DMS53 (cell line): ENCODE measurements at regions not wholly inside any gene's neighbourhood (a gene's known extent, or its start where the extent isn't known, plus 50 kb on each side); places are given as distances from the start of the nearest gene placed in this dataset.

ENCODE experiments used
- DNase-seq: peaks from one replicate; lab custom pipeline; 2025; lab: John Stamatoyannopoulos, UW

GRCh38 chr2:128554151-128554769, 235.6 kb upstream of the HS6ST1 start:
- no peak for DNase-seq

GRCh38 chr2:128555433-128555832, 236.8 kb upstream of the HS6ST1 start:
- no peak for DNase-seq

DNA sequence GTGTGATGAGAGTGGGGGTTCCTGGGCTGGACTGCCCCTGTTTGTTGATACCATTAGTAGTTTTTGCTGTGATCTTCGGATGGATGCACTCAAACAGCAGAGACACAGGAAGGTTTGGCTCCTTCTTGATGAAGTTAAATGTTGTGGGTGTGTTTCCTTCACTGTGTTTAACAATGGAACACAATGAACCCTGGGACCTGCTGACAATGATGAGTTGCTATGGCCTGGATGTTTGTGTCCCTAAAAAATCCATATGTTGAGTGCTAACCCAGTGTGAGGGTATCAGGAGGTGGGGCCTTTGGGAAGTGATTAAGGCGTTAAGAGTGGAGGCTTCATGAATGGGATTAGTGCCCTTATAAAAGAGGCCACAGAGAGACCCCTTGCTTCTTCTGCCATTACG, 237.4 kb upstream of the HS6ST1 start:
- DNase-seq = no peak

- DNase-seq = no peak
Measured at GRCh38 chr2:128556633-128557032, 238.0 kb upstream of the HS6ST1 start.

DNA sequence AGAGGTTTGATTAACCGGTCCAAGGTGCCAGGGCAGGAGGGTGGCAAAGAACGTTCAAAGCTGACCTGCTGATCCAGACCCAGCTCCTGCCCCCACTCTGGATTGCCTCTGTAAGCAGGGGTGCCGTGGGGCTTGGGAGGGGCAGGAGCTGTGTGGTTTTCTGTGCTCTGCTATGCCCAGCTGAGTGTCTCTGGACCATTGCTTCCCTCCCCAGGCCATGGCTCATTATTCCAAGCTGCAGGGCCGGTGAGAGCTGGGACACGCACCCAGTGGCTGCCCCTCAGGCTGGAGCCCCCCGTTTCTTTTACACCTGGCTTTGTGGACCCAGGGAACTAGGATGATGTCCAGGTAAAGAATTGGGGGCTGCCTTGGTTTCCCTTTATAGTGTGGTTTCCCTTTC, 238.4 kb upstream of the HS6ST1 start:
- DNase-seq = no peak

- no peak for DNase-seq
Measured at GRCh38 chr2:128557831-128558241, 239.2 kb upstream of the HS6ST1 start.

- no peak for DNase-seq
Measured at GRCh38 chr2:128558441-128558840, 239.8 kb upstream of the HS6ST1 start.

GRCh38 chr2:128558895-128559532, 240.3 kb upstream of the HS6ST1 start:
- DNase-seq = no peak

DNA sequence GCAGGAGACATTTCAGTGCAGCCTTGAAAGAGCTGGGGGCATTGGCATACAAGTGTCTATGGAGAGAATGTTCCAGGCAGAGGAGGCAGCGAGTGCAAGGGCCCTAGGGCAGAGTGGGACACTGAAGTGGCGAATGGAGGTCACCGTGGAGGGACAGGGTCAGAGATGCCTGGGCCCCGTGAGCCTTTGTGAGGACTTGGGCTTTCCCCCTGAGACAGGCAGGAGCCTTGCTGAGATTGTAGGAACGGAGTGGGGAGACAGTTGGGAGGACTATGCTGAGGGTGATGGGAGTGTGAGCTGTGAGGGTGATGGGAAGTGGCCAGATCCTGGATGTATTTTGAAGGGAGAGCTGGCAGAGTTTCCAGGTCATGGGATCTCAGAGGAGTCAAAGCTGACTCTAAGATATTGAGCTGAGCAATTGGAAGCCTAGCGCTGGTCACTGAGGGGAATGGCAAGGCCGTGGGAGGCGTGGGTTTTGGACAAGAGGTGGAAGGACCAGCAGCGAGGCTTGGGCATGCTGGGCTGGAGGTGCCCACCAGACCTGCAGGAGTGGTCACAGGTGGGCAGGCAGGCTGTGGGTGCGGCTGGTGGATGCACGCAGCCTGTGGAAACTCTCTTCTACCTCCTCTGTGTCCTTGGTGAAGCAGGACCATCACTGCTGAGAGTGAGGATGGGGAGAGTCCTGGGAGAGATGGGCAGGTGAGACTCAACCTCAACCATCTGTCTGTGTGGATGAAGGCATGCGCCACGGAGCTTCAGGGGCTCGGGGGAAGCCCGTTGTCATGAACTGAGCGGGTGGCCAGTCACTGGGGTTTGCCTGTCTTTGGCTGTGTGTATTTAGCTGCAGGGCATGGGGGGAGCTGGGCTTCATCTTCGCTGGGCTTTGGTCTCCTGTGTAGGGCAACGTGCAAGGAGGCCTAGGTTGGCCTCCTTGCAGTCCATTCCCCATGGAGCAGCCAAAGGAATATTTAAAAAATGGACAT, 241.2 kb upstream of the HS6ST1 start:
- DNase-seq = no peak

DNA sequence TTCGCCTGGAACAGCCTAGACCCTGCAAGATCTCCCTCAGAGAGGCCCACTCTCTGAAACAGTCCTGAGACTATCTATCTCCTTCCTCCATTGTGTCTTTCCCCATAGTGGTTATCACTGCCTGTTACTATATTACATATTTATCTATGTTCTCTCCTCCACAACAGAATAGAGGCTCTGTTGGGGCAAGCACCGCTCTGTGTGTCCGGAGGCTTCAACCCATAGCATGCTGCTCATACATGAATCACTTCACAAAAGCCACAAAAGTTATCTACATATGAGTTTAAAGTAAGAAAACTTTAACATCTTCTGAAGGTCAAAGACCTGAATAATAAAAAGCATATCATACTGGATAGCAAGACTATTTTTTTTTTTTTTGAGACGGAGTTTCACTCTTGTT, 242.1 kb upstream of the HS6ST1 start:
- no peak for DNase-seq

DNA sequence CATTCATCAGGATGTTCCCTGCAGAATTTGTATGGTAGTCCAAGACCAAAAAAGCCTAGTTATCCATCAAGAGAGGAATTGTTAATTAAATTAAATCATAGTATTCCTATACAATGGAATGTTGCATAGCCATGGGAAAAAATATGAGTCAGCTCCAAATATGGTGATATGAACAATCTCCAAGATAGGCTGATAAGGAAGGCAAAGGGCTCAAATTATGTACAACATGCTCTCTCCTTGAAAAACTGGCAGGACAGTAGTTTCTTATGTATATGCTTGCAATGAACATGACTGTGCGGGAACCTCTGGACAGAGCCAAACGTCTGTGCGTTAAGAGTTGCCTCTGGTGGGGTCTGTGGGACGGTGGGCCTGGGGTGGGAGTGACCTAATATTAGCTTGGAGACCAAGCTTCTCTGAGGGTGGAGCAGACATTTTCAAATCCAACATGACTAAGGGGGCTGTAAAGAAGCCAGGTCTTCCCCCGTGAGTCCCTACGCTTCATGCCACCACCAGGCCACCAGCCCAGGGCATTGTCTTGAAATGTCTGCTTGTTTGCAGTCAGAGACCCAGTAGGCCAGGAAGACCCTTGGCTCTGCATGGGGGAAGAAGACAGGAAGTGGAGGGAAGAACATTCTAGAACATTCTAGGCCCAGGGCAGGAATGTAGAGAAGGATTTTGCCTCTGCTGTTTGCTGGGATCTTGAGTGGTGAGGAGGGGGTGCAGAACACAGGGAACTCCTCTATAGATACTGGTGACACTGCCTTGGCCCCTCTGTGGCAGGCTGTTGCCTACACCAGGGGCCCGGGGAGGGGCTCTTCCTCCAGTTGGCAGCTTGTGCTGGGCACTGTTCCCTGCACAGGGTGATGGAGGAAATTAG, 244.0 kb upstream of the HS6ST1 start:
- no peak for DNase-seq

DNA sequence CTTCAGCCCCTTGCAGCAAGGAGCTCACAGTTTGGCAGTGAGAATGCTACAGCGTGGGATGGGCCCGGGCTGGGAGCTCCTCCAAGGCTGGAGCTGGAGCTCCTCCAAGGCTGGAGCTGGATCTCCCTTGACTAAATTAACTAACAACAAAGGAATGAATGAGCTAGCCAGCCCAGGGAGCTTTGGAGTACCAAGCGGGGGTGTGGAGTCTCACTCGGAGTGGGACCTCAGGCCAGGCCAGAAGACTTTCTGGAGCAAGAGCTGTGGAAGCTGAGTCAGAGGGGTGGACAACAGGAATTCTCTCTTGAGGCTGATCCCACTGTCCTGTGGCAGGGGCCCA, 244.7 kb upstream of the HS6ST1 start:
- DNase-seq = no peak

DNA sequence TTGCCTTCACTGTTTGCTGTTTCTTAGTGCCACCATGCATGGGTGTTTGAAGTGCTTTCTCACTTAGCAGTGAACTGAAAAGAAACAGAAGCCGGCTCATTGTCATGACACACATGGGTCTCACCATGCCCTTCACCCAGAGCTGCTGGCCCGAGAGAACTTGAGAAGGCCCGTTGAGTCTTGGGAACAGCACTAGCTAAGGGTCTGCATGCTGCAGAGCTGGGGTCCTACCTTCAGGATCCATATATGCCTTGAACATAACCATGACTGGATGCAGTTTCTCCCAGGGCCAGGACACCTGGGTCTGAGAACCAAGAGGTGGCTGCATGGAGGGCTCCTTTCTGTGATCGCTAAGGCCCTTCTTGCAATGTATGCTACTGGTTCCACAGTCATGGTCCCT, 245.5 kb upstream of the HS6ST1 start:
- DNase-seq = no peak

DNA sequence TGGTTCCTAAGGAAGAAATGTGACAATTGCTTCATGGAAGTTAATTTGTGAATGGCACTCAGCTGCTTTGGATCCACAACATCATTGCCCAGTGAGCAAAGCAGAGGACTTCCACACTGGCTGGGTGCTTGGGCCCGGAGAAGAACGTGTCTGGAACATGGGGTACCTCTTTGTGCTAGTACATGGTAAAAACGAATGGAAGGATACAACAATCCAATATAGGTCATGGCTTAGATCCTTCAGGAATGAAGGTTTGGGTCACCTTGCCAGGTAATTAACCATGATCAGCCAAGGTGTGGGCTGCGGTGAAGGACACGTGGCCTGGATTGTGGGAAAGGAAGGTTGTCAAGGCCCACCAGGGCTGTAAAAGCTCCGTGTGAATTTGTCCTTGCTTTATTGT, 245.9 kb upstream of the HS6ST1 start:
- DNase-seq = no peak

DNA sequence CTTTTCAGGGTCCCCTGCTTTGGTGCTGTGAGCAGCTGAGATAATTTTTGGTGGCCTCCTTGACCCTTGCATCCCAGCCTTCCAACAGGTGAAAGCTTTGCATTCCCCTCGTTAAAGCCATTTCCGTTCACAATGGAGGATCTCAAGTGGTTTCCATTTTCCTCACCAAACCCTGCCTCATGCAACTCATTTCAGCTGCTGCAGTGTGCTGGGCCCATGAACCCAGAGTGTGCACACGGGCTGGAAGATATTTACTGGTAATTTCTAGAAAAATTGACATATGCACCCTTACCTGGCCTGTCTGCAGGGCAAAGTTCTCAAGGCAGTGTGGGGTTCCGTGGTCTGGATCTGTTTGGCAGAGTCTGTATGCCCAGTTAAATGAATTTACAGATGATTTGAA, 246.8 kb upstream of the HS6ST1 start:
- no peak for DNase-seq

DNA sequence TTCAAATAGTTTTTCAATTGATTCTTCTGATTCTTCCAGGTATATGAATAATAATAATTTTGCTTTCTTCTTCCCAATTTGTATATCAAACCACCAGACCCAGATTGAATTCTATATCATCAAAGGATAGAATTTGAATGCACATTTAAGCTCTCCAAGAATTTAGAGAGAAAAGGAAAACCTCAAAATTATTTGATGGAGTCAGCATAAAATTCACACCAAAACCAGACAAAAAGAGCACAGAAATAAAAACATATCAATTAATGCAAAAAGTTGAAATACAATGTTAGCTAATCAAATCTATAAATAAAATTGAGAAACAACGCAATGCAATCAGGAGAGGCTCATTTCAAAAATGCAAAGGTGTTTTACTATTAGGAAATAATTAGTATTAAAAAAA, 248.0 kb upstream of the HS6ST1 start:
- no peak for DNase-seq

- no peak for DNase-seq
Measured at GRCh38 chr2:128568106-128568505, 249.4 kb upstream of the HS6ST1 start.

DNA sequence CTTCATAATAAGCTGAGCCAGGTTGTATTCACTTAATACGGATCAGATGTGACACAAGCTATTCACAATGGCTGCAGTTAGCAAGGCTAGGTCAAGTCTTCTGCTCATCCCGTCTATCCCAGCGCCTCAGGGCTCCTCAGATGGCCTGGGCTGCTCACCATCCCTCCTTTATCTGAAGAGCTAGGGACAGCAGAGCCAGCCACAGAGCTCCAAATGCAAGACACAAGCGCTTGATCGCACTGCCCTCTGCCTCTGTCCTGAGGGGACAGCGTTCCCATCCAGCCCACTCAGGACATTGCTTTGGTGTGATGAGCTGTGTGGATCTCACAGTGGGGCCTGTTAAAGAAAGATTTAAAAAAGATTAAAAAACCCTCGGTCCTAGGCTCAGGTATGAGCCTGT, 254.4 kb upstream of the HS6ST1 start:
- no peak for DNase-seq

- no peak for DNase-seq
Measured at GRCh38 chr2:128573531-128573930, 254.9 kb upstream of the HS6ST1 start.

GRCh38 chr2:128577141-128577930, 258.7 kb upstream of the HS6ST1 start:
- no peak for DNase-seq
